Bronchial epithelial cell (primary cell): ENCODE measurements at regions not wholly inside any gene's neighbourhood (a gene's known extent, or its start where the extent isn't known, plus 50 kb on each side); places are given as distances from the start of the nearest gene placed in this dataset.

Source experiments
- DNase-seq: peaks from one replicate; pipeline ENCODE4 v3.0.0-alpha.2; 2010; ENCODE audit warnings: low read depth
- FAIRE-seq: peaks from 2 replicates; lab custom pipeline; 2011; peaks lifted over from hg19 to GRCh38; lab: Jason Lieb, UNC
- H3K27me3 ChIP-seq: 2 replicates; pipeline ENCODE4 v1.5.1; 2011; ENCODE audit warnings: low read length; ENCODE audit not compliant: control insufficient read depth, insufficient read depth
- H3K36me3 ChIP-seq: 2 replicates; pipeline ENCODE4 v1.5.1; 2011; ENCODE audit warnings: low read length; ENCODE audit not compliant: control insufficient read depth, insufficient read depth
- H3K4me3 ChIP-seq: 2 replicates; pipeline ENCODE4 v1.5.1; 2011; ENCODE audit warnings: mild to moderate bottlenecking, low read depth, low read length, control low read depth
- TF ChIP-seq, protein P1 (sequence below): IDR thresholded peaks from 2 replicates; pipeline ENCODE4 v1.5.1; 2011; ENCODE audit warnings: mild to moderate bottlenecking, moderate library complexity, low read length, control low read depth, inconsistent platforms; ENCODE audit not compliant: insufficient read depth, severe bottlenecking

DNA sequence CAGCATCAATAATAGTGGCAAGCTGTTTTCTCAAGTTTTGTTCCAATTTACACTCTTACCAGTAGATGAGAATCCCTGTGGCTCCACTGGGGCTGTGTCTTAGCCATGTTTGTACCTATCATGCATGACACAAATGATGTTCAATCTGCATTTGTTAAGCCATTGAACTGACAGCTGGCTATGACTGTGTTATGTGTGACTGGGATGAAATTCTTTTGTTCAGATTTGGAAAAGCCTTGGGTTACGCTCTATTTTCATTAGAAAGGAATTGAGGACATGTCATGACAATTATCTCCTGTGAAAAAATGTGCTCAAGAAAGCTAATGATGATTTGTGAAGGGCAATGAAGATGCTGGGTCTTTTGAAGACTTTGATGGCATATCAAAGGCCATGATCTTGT is 201.8 kb upstream of the LARGE1 start:
- no peaks in the 10 kb centered on the region for H3K36me3 ChIP-seq
- DNase-seq (no peak), FAIRE-seq (no peak)
- H3K27me3 ChIP-seq, result no peaks in the 10 kb centered on the region
- TF ChIP-seq, protein P1, sequence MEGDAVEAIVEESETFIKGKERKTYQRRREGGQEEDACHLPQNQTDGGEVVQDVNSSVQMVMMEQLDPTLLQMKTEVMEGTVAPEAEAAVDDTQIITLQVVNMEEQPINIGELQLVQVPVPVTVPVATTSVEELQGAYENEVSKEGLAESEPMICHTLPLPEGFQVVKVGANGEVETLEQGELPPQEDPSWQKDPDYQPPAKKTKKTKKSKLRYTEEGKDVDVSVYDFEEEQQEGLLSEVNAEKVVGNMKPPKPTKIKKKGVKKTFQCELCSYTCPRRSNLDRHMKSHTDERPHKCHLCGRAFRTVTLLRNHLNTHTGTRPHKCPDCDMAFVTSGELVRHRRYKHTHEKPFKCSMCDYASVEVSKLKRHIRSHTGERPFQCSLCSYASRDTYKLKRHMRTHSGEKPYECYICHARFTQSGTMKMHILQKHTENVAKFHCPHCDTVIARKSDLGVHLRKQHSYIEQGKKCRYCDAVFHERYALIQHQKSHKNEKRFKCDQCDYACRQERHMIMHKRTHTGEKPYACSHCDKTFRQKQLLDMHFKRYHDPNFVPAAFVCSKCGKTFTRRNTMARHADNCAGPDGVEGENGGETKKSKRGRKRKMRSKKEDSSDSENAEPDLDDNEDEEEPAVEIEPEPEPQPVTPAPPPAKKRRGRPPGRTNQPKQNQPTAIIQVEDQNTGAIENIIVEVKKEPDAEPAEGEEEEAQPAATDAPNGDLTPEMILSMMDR, result no peak
- no peak overlapping the region for H3K4me3 ChIP-seq

DNA sequence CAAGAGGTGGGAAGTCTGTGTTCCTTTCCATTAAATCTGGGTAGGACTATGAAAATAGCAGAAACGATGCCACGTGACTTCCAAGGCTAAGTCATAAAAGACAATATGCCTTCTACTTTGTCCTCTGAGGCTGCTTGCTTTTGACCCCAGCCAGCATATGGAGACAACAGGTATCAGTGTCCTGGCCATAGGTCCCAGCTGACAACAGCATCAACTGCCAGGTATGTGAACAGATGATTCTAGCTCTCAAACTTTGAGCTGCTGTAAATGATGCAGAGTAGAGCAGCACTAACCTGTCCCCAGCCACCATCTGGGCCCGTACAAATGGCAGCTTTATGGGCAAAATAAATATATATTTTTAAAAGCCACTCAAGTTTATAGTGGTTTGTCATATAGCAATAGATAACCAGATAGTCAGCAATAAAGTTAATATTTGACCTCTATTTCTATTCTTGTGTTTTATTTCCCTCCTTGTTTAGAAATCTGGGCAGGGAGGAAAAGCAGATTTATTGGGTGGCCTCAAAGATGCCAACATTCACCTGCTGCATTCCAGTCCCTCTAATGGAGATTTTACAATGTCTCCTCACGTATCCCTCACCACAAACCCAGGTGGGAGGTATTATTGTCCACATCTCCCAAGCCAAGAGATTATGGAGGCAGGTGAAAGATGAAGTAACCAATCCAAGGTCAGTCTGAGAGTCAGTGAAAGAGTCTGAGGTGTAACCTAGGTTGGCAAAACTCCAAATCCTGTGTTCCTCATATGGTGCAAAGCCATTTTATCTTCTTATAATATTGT is 209.6 kb upstream of the LARGE1 start:
- Histone ChIP-seq H3K4me3 (no peak overlapping the region), H3K36me3 (no peaks in the 10 kb centered on the region), H3K27me3 (no peaks in the 10 kb centered on the region)
- FAIRE-seq (no peak), DNase-seq (no peak)
- TF ChIP-seq, protein P1, result no peak

GRCh38 chr22:34135749-34136148 is 215.5 kb upstream of the LARGE1 start:
- Histone ChIP-seq H3K36me3 (no peaks in the 10 kb centered on the region), H3K27me3 (no peaks in the 10 kb centered on the region), H3K4me3 (no peak overlapping the region)
- FAIRE-seq (no peak), DNase-seq (no peak)
- TF ChIP-seq, protein P1, result no peak

DNA sequence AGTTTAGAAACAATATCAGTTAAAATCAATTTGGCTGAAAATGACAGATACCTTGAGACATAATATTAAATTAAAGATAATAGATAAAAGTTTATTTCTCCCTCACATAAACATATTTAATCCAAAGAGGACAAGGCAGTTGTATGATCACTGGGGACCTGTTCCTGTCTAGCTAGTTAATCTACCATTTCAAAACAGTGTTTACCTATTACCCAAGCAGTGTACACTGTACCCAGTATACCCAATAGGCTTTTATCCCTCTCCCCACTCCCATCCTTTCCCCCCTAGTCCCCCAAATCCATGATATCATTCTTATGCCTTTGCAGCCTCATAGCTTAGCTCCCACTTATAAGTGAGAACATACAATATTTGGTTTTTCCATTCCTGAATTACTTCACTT is 229.7 kb upstream of the LARGE1 start:
- DNase-seq (no peak), FAIRE-seq (no peak)
- Histone ChIP-seq H3K27me3 (no peaks in the 10 kb centered on the region), H3K4me3 (no peak overlapping the region), H3K36me3 (no peaks in the 10 kb centered on the region)
- TF ChIP-seq, protein P1, result no peak

DNA sequence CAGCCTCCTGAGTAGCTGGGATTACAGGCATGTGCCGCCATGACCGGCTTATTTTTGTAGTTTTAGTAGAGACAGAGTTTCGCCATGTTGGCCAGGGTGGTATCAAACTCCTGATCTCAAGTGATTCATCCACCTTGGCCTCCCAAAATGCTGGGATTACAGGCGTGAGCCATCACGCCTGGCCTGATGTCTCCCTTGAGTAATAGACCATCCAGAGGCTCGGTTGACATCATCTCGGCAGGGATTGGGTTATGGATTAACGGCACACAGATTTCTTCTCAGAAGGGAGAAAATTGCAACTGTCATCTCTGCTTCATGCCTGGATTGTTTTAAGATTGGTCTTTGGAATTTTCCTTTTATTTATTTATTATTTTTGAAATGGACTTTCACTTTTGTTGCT is 239.2 kb upstream of the LARGE1 start:
- TF ChIP-seq, protein P1, result no peak
- Histone ChIP-seq H3K27me3 (no peaks in the 10 kb centered on the region), H3K36me3 (no peaks in the 10 kb centered on the region), H3K4me3 (no peak overlapping the region)
- DNase-seq, result no peak
- no peak for FAIRE-seq
